ENCODE measurements at regions not wholly inside any gene's neighbourhood (a gene's known extent, or its start where the extent isn't known, plus 50 kb on each side); places are given as distances from the start of the nearest gene placed in this dataset.

DNA sequence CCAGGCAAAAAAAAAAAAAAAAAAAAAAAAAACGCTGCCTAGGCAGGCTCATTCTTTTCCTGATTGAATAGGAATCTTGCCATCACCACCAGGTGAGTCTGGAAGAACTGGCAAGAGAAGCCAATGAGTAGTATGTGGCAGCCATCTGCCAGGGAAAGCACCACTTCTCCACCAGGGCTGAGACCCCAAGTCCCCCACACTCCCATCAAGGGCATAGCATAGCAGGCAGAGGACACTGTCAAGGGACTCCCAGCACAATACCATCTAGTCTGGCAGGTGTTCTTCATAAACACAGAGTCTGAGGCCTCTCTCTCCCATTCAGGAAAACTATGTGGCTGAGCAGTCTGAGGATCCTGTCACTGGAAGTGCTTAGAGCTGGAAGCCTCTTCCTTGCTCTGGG is 538.1 kb upstream of the DSEL start:
- no peak for TF ChIP-seq CTCF (IDR thresholded peaks at IDR 0.05; ENCODE audit: low read depth, low read length)
- TF ChIP-seq MAX (IDR thresholded peaks at IDR 0.05; ENCODE audit: low read depth, low read length) = no peak
